Adrenal gland (tissue), 5 donors: ENCODE measurements at regions not wholly inside any gene's neighbourhood (a gene's known extent, or its start where the extent isn't known, plus 50 kb on each side); places are given as distances from the start of the nearest gene placed in this dataset.

Source experiments
- CTCF ChIP-seq, 6 experiments: fragments of 450-650 bp in 4 of 6; fragments of 200-600 bp in 2 of 6; sonication (generic) in 1 of 6; IDR thresholded peaks; 1 replicate in 5 of 6; 2 replicates in 1 of 6; pipeline versions ENCODE4 v1.5.1 to v1.8.0; 2016 to 2021; ENCODE audit warnings: antibody characterized with exemption in 6 of 6, mild to moderate bottlenecking in 2 of 6, moderate library complexity in 1 of 6
- POLR2A ChIP-seq, 2 donors: fragments of 450-650 bp; IDR thresholded peaks; one replicate each; pipeline ENCODE4 v1.6.1; 2017; ENCODE audit warnings: antibody characterized with exemption in 2 of 2, mild to moderate bottlenecking in 2 of 2, moderate library complexity in 1 of 2
- donor health status: DM: no; HTN: no; CAD: no.

DNA sequence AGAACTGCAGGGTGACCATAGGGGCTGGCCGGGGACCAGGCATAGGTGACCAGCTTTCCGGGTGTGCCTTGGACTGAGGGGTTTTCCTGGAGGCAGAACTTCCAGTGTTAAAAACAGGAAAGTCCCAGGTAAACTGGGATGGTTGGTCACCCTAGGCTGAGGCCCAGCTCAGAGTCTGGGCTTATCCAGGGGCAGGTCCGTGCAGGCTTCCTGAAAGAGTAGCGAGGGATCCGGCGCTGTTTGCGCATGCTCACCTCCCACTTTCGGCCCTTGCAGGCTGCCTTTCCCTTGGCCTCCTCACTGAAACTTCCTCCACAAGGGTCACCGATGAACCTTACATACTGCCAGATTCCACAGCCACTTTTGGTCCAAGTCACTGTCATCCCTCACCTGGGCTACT lies 119.8 kb upstream of the PLET1 start:
- no peak for TF ChIP-seq CTCF (IDR thresholded peaks at IDR 0.05)
- no peak for TF ChIP-seq POLR2A (IDR thresholded peaks at IDR 0.05)
